ENCODE measurements at regions not wholly inside any gene's neighbourhood (a gene's known extent, or its start where the extent isn't known, plus 50 kb on each side); places are given as distances from the start of the nearest gene placed in this dataset.

- ATAC-seq (no peak), DNase-seq (ENCODE audit: low spot score) (no peak), FAIRE-seq (no peak)
- H3K9ac ChIP-seq (ENCODE audit: insufficient read depth, low read depth, low read length), result no peak overlapping the region
- POLR2A ChIA-PET, result no interaction called here
- in situ Hi-C loops (cut with HindIII; ENCODE audit: extremely low pct_ligation_motif_present, low pct_unique_long_range_greater_than_20kb) (no loop called here), intact Hi-C loops (cut with micrococcal nuclease; ENCODE audit: unreplicated experiment) (no loop called here)
- no peak overlapping the region for H3K4me3 ChIP-seq (replicated peaks in 1 of 3; ENCODE audit: insufficient read depth in 1 of 3, low read depth in 2 of 3, low read length in 3 of 3)
- no peaks in the 10 kb centered on the region for H4K20me1 ChIP-seq (ENCODE audit: insufficient read depth, low read length)
- H3K27ac ChIP-seq (ENCODE audit: extremely low read length, insufficient read depth, low read length), result no peak overlapping the region
- no peaks in the 10 kb centered on the region for H3K36me3 ChIP-seq (replicated peaks in 1 of 2; ENCODE audit: control insufficient read depth in 1 of 2, insufficient read depth in 2 of 2, low read length in 2 of 2)
- H3K27me3 ChIP-seq (ENCODE audit: control insufficient read depth in 1 of 2, insufficient read depth in 2 of 2, low read length in 2 of 2), result peaks cover 0 to 5% of the 10 kb centered on the region in 2 experiments; a peak in 2 of 5 replicates
- H2AFZ ChIP-seq (ENCODE audit: low read length), result no peak overlapping the region
- TF ChIP-seq ZNF33A (CRISPR knock-in tag; IDR thresholded peaks at IDR 0.05; ENCODE audit: borderline replicate concordance) (no peak), THYN1 (CRISPR knock-in tag; IDR thresholded peaks at IDR 0.05; ENCODE audit: borderline replicate concordance, low read depth) (no peak), ATF5 (CRISPR knock-in tag; IDR thresholded peaks at IDR 0.05; ENCODE audit: low read depth) (no peak), ZSCAN21 (CRISPR knock-in tag; IDR thresholded peaks at IDR 0.05; ENCODE audit: borderline replicate concordance) (no peak), ARNT2 (CRISPR knock-in tag; IDR thresholded peaks at IDR 0.05; ENCODE audit: low read depth) (no peak), ZIK1 (CRISPR knock-in tag; IDR thresholded peaks at IDR 0.05; ENCODE audit: borderline replicate concordance, low read depth) (no peak), ZNF607 (CRISPR knock-in tag; IDR thresholded peaks at IDR 0.05; ENCODE audit: borderline replicate concordance) (no peak), PBX2 (CRISPR knock-in tag; IDR thresholded peaks at IDR 0.05) (no peak), SNAPC2 (CRISPR knock-in tag; IDR thresholded peaks at IDR 0.05) (no peak), SIN3A (IDR thresholded peaks at IDR 0.05; ENCODE audit: borderline replicate concordance, low read depth, low read length) (no peak), ZNF562 (CRISPR knock-in tag; IDR thresholded peaks at IDR 0.05; ENCODE audit: borderline replicate concordance) (no peak), ZNF879 (CRISPR knock-in tag; IDR thresholded peaks at IDR 0.05) (no peak), ADNP (CRISPR knock-in tag; IDR thresholded peaks at IDR 0.05) (no peak), HNRNPLL (IDR thresholded peaks at IDR 0.05; ENCODE audit: low read depth, low read length, poor library complexity, severe bottlenecking) (no peak), ZNF414 (CRISPR knock-in tag; IDR thresholded peaks at IDR 0.05) (no peak), ZNF550 (CRISPR knock-in tag; IDR thresholded peaks at IDR 0.05; ENCODE audit: borderline replicate concordance) (no peak), ZNF768 (CRISPR knock-in tag; IDR thresholded peaks at IDR 0.05) (no peak), ZNF253 (CRISPR knock-in tag; IDR thresholded peaks at IDR 0.05; ENCODE audit: borderline replicate concordance) (no peak)
- peaks cover 9% of the 10 kb centered on the region for H3K9me3 ChIP-seq (ENCODE audit: low read length)
- no peaks in the 10 kb centered on the region for H3K79me2 ChIP-seq (ENCODE audit: insufficient read depth, low read length)
- no peak overlapping the region for H3K4me2 ChIP-seq (ENCODE audit: low read depth, low read length)
- 16% methylated on average over 5 of the region's 5 CpGs for WGBS (ENCODE audit: low lambda C conversion rate)
- BruUV-seq (replicated peaks), result no TSS peak
- CTCF ChIA-PET (ENCODE audit: low intra/inter-chr PET ratio, low total read pairs), result no interaction called here
- no peaks in the 10 kb centered on the region for H3K4me1 ChIP-seq (ENCODE audit: insufficient read depth, low read length)
Observed at GRCh38 chr5:38765399-38765861, 80.4 kb upstream of the OSMR start.
